HEK293T (cell line): ENCODE measurements at regions not wholly inside any gene's neighbourhood (a gene's known extent, or its start where the extent isn't known, plus 50 kb on each side); places are given as distances from the start of the nearest gene placed in this dataset.

Source experiments
- CTCF ChIA-PET: fragments of 350-600 bp; formaldehyde crosslinking; extraction: SDS; loops from one replicate; lab custom pipeline; 2021; ENCODE audit warnings: antibody characterized with exemption, inconsistent platforms; lab: Yijun Ruan, JAX
- POLR2A ChIA-PET: fragments of 350-600 bp; formaldehyde crosslinking; extraction: SDS; loops from one replicate; lab custom pipeline; 2020; ENCODE audit warnings: antibody characterized with exemption, inconsistent platforms; lab: Yijun Ruan, JAX
- DNase-seq: peaks from one replicate; pipeline ENCODE4 v3.0.0; 2012; ENCODE audit warnings: mixed read lengths; ENCODE audit errors: extremely low spot score
- ARNT ChIP-seq: fragments of 450-650 bp; IDR thresholded peaks from 2 replicates; pipeline ENCODE4 v1.6.1; 2017; ENCODE audit warnings: mild to moderate bottlenecking
- BHLHE40 ChIP-seq: fragments of 450-650 bp; IDR thresholded peaks from 2 replicates; pipeline ENCODE4 v1.6.1; 2016; ENCODE audit warnings: mild to moderate bottlenecking, moderate library complexity, borderline replicate concordance
- CTBP1 ChIP-seq: fragments of 450-650 bp; IDR thresholded peaks from 2 replicates; pipeline ENCODE4 v1.6.1; 2016; ENCODE audit warnings: borderline replicate concordance
- ELF4 ChIP-seq: fragments of 450-650 bp; IDR thresholded peaks from 2 replicates; pipeline ENCODE4 v1.6.1; 2017; ENCODE audit warnings: antibody characterized with exemption
- FOXA1 ChIP-seq: fragments of 450-650 bp; IDR thresholded peaks from 2 replicates; pipeline ENCODE4 v1.6.1; 2016; ENCODE audit warnings: mild to moderate bottlenecking
- FOXK2 ChIP-seq: fragments of 450-650 bp; IDR thresholded peaks from 2 replicates; pipeline ENCODE4 v1.6.1; 2016; ENCODE audit warnings: mild to moderate bottlenecking
- FOXM1 ChIP-seq: fragments of 450-650 bp; IDR thresholded peaks from 2 replicates; pipeline ENCODE4 v1.6.1; 2017; ENCODE audit warnings: mild to moderate bottlenecking, borderline replicate concordance
- HDGF ChIP-seq: fragments of 450-650 bp; IDR thresholded peaks from 2 replicates; pipeline ENCODE4 v1.6.1; 2017; ENCODE audit warnings: antibody characterized with exemption, borderline replicate concordance
- L3MBTL2 ChIP-seq: fragments of 450-650 bp; conservative IDR thresholded peaks from 2 replicates; pipeline ENCODE4 v1.6.1; 2016; ENCODE audit warnings: mild to moderate bottlenecking
- LEF1 ChIP-seq: fragments of 450-650 bp; IDR thresholded peaks from 2 replicates; pipeline ENCODE4 v1.6.1; 2017; ENCODE audit warnings: mild to moderate bottlenecking, borderline replicate concordance
- NFRKB ChIP-seq: fragments of 450-650 bp; IDR thresholded peaks from 2 replicates; pipeline ENCODE4 v1.6.1; 2016; ENCODE audit warnings: mild to moderate bottlenecking, moderate library complexity
- PKNOX1 ChIP-seq: fragments of 450-650 bp; IDR thresholded peaks from 2 replicates; pipeline ENCODE4 v1.6.1; 2016
- SP1 ChIP-seq: fragments of 450-650 bp; IDR thresholded peaks from 2 replicates; pipeline ENCODE4 v1.6.1; 2017
- SUZ12 ChIP-seq: fragments of 450-650 bp; IDR thresholded peaks from 2 replicates; pipeline ENCODE4 v1.6.1; 2016; ENCODE audit warnings: mild to moderate bottlenecking
- TARDBP ChIP-seq: fragments of 450-650 bp; IDR thresholded peaks from 2 replicates; pipeline ENCODE4 v1.6.1; 2016
- ZNF384 ChIP-seq: fragments of 450-650 bp; IDR thresholded peaks from 2 replicates; pipeline ENCODE4 v1.6.1; 2016

- CTCF ChIA-PET: no interaction called here
- no peak for TF ChIP-seq CTBP1
- TF ChIP-seq FOXM1: no peak
- TF ChIP-seq NFRKB: no peak
- TF ChIP-seq ARNT: no peak
- TF ChIP-seq BHLHE40: no peak
- TF ChIP-seq TARDBP: no peak
- TF ChIP-seq L3MBTL2: no peak
- TF ChIP-seq HDGF: no peak
- no peak for TF ChIP-seq LEF1
- TF ChIP-seq FOXA1: no peak
- TF ChIP-seq SP1: no peak
- TF ChIP-seq ELF4: no peak
- TF ChIP-seq PKNOX1: no peak
- no peak for TF ChIP-seq SUZ12
- no peak for DNase-seq
- POLR2A ChIA-PET: no interaction called here
Observed at GRCh38 chr13:21871919-21872318, 201.0 kb downstream of the FGF9 start.

GRCh38 chr13:21872795-21873194 lies 201.9 kb downstream of the FGF9 start:
- TF ChIP-seq HDGF (no peak), CTBP1 (no peak), NFRKB (no peak), TARDBP (no peak), FOXK2 (no peak), L3MBTL2 (no peak), ARNT (no peak), FOXM1 (no peak), ELF4 (no peak), PKNOX1 (no peak), LEF1 (no peak), SP1 (no peak), BHLHE40 (no peak)
- DNase-seq: no peak
- ChIA-PET CTCF (no interaction called here), POLR2A (no interaction called here)

- ChIA-PET POLR2A (no interaction called here), CTCF (no interaction called here)
- DNase-seq: no peak
- TF ChIP-seq CTBP1 (no peak), ARNT (no peak), ELF4 (no peak), NFRKB (no peak), ZNF384 (no peak), TARDBP (no peak), FOXK2 (no peak), FOXM1 (no peak), LEF1 (no peak), SP1 (no peak), PKNOX1 (no peak), BHLHE40 (no peak)
Observed at GRCh38 chr13:21875116-21875515, 204.2 kb downstream of the FGF9 start.

- TF ChIP-seq TARDBP (no peak), SUZ12 (no peak), CTBP1 (no peak), LEF1 (no peak), ARNT (no peak), SP1 (no peak), NFRKB (no peak), ELF4 (no peak), BHLHE40 (no peak), FOXK2 (no peak), FOXM1 (no peak), PKNOX1 (no peak), L3MBTL2 (no peak), HDGF (no peak), ZNF384 (no peak), FOXA1 (no peak)
- CTCF ChIA-PET: no interaction called here
- POLR2A ChIA-PET: no interaction called here
- DNase-seq: no peak
Observed at GRCh38 chr13:21879263-21879914, 208.5 kb downstream of the FGF9 start.

- CTCF ChIA-PET: no interaction called here
- no peak for DNase-seq
- no peak for TF ChIP-seq ZNF384
- POLR2A ChIA-PET: no interaction called here
Observed at GRCh38 chr13:21882766-21883165, 211.9 kb downstream of the FGF9 start.

- no peak for DNase-seq
- POLR2A ChIA-PET: no interaction called here
- CTCF ChIA-PET: no interaction called here
- TF ChIP-seq BHLHE40: no peak
- TF ChIP-seq SP1: no peak
- TF ChIP-seq LEF1: no peak
- TF ChIP-seq ELF4: no peak
- TF ChIP-seq FOXM1: no peak
- no peak for TF ChIP-seq TARDBP
- no peak for TF ChIP-seq PKNOX1
- TF ChIP-seq ARNT: no peak
- TF ChIP-seq NFRKB: no peak
- no peak for TF ChIP-seq CTBP1
- no peak for TF ChIP-seq FOXA1
- no peak for TF ChIP-seq ZNF384
- TF ChIP-seq L3MBTL2: no peak
- no peak for TF ChIP-seq FOXK2
- TF ChIP-seq SUZ12: no peak
- TF ChIP-seq HDGF: no peak
Observed at GRCh38 chr13:21883713-21884112, 212.8 kb downstream of the FGF9 start.
